Omental fat pad (tissue), 3 donors: ENCODE measurements at regions not wholly inside any gene's neighbourhood (a gene's known extent, or its start where the extent isn't known, plus 50 kb on each side); places are given as distances from the start of the nearest gene placed in this dataset.
"Not testable (repeated sequence)": the region's sequence is repeated elsewhere in the genome, so short reads cannot be mapped to it uniquely, and the experiment has no call there.

ENCODE experiments used
- ATAC-seq: fragments of 150-250 bp; one replicate; pipeline ENCODE4 v1.9.1; 2016; ENCODE audit warnings: mild to moderate bottlenecking, moderate library complexity; ENCODE audit not compliant: low FRiP score
- DNase-seq: peaks from one replicate; pipeline ENCODE4 v3.0.0-alpha.2; 2019; ENCODE audit warnings: low spot score
- TF ChIP-seq, protein P1 (sequence below), 3 donors: fragments of 450-650 bp; IDR thresholded peaks; one replicate each; pipeline ENCODE4 v1.5.1; 2016 to 2017; ENCODE audit warnings: antibody characterized with exemption in 3 of 3, mild to moderate bottlenecking in 3 of 3, moderate library complexity in 2 of 3

DNA sequence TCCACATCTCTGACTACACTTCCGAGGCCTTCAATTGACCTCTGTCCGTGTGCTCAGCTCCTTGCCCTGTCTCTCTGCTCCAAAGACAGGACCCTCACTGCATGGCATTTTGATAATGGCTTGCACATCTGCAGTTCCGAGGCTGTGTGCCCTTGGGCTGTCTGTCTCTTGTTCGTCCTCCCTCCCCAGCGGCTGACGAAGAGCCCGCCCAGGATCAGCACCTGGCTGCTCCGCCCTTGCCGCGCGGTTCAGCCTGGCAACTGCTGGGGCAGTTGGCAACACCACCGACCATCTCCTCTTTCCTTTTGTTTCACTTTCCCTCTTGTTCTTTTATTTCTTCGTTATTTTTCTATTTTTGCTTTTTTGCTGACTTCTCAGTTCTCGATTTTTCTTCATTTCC is 270.4 kb downstream of the TEX29 start:
- ATAC-seq (no peak), DNase-seq (no peak)
- TF ChIP-seq, protein P1, sequence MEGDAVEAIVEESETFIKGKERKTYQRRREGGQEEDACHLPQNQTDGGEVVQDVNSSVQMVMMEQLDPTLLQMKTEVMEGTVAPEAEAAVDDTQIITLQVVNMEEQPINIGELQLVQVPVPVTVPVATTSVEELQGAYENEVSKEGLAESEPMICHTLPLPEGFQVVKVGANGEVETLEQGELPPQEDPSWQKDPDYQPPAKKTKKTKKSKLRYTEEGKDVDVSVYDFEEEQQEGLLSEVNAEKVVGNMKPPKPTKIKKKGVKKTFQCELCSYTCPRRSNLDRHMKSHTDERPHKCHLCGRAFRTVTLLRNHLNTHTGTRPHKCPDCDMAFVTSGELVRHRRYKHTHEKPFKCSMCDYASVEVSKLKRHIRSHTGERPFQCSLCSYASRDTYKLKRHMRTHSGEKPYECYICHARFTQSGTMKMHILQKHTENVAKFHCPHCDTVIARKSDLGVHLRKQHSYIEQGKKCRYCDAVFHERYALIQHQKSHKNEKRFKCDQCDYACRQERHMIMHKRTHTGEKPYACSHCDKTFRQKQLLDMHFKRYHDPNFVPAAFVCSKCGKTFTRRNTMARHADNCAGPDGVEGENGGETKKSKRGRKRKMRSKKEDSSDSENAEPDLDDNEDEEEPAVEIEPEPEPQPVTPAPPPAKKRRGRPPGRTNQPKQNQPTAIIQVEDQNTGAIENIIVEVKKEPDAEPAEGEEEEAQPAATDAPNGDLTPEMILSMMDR (IDR thresholded peaks at IDR 0.05), result no peak

DNA sequence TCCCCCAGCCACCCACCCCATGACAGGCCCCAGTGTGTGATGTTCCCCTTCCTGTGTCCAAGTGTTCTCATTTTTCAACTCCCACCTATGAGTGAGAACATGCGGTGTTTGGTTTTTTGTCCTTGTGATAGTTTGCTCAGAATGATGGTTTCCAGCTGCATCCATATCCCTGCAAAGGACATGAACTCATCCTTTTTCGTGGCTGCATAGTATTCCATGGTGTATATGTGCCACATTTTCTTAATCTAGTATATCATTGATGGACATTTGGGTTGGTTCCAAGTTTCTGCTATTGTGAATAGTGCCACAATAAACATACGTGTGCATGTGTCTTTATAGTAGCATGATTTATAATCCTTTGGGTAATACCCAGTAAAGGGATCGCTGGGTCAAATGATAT is 273.0 kb downstream of the TEX29 start:
- not testable (repeated sequence) for DNase-seq, ATAC-seq

DNA sequence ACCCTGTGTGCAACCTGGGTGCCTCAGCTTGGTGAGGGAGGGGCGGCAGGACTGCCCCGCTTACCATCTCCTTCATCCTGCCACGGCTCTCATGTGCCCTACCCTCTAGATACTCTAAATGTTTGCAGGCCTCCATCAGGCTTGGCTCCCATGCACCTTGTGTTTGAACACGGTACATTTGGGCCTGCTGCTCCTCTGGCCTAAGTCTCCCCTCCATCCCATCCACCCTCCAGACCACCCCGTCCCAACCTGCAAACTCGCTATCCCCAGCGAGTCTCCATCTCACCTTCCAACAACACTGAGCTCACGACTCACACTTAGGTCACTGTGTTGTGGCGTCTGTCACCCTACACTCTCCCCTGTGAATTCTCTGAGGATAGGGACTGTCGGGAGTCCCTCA is 274.2 kb downstream of the TEX29 start:
- TF ChIP-seq, protein P1 (IDR thresholded peaks at IDR 0.05), result no peak
- DNase-seq (no peak), ATAC-seq (no peak)

DNA sequence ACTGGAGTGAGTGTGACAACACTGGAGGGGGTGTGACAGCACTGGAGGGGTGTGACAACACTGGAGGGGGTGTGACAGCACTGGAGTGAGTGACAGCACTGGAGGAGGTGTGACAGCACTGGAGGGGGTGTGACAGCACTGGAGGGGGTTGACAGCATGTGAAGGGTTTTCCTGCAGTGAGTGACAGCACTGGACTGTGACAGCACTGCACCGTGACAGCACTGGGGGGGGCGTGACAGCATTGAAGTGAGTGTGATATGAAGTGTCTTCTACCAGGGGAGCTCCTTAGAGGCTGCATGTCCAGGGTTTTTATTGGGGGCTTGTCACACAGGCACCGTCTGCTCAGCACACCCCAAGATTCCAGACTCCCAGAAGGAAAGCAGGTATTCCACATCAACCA is 274.8 kb downstream of the TEX29 start:
- DNase-seq, result no peak
- TF ChIP-seq, protein P1 (IDR thresholded peaks at IDR 0.05), result no peak
- no peak for ATAC-seq

DNA sequence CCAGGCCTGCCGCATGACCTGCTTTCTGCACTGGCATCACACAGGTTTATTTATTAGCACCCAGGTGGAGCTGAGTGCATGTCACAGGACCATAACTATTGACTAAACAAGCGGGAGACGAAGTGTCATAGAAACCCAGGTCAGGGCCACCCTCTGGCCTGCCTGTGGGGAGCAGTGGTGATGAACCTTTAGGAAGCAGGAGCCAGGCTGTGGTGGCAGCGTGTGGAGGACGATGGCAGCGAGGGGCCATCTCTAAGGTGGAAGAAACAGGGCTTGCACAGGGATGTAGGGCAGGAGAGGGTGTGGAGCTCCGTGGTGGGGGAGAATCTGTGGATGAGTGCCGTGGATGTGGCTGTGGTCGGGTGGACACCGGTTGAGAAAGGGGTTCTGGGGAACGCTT is 275.3 kb downstream of the TEX29 start:
- no peak for ATAC-seq
- DNase-seq, result no peak
- TF ChIP-seq, protein P1 (IDR thresholded peaks at IDR 0.05), result no peak

DNA sequence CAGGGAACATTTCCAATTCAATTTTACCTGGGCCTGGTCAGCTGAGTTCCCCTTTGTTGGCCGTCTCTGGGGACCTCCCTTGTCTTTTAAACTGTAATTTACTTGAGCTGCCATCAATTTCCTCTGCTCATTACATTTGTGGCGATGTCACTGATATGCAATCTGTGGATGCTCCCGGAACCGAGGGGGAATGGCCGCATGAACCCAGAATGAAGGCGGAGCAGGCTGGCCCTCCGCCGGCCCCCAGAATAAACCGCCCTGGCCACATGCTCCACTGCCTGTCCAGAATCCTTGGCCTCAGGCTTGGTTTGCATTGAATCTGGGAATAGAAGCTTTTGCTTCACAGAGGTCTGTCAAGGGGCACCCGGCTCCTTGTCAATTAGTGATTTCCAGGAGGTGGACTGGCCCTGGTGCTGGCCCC is 276.8 kb downstream of the TEX29 start:
- no peak for DNase-seq
- TF ChIP-seq, protein P1 (IDR thresholded peaks at IDR 0.05), result no peak
- no peak for ATAC-seq

DNA sequence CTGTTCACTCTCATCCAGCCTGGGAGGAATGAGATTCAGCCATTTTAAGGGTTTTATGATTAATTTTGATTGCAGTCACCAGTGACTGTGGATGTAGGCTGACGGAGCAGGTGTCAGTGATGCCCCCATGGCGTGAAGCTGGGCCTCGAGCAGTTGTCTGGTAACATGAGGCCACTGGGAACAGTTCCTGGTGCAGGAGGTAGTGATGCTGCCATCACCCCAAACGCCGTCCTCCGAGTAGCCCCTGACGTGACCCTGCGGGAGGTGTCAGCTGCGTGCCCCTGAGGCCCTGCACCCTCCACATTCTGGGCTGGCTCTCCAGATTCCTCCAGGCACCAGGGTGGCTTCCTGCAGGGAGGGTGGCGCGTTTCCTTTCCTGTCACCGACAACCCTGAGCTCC is 277.2 kb downstream of the TEX29 start:
- no peak for ATAC-seq
- no peak for DNase-seq

More for the DNA sequence above, 277.2 kb downstream of the TEX29 start:
- TF ChIP-seq, protein P1 (IDR thresholded peaks at IDR 0.05), result no peak
